ENCODE measurements at regions not wholly inside any gene's neighbourhood (a gene's known extent, or its start where the extent isn't known, plus 50 kb on each side); places are given as distances from the start of the nearest gene placed in this dataset.

- 79 to 87% (median 80%) methylated on average over 10 of the region's 10 CpGs for WGBS, 5 donors
- no peak for TF ChIP-seq POLR2A (IDR thresholded peaks at IDR 0.05)
- no peak for TF ChIP-seq EP300 (IDR thresholded peaks at IDR 0.05)
- TF ChIP-seq POLR2AphosphoS5 (IDR thresholded peaks at IDR 0.05), result no peak
- no peak for TF ChIP-seq CTCF (IDR thresholded peaks at IDR 0.05)
- intact Hi-C loops (cut with DNase I; ENCODE audit: low total_unique reads), result no loop called here
- Histone ChIP-seq H3K9me3 (no peaks in the 10 kb centered on the region), H3K4me3 (no peak overlapping the region), H3K27me3 (peaks cover 0 to 8% (median 0%) of the 10 kb centered on the region in 3 donors), H3K4me1 (no peaks in the 10 kb centered on the region), H3K36me3 (no peaks in the 10 kb centered on the region), H3K27ac (no peak overlapping the region)
- DNase-seq, result no peak
Measured at GRCh38 chr17:13352747-13353415, 248.8 kb downstream of the HS3ST3A1 start.

DNA sequence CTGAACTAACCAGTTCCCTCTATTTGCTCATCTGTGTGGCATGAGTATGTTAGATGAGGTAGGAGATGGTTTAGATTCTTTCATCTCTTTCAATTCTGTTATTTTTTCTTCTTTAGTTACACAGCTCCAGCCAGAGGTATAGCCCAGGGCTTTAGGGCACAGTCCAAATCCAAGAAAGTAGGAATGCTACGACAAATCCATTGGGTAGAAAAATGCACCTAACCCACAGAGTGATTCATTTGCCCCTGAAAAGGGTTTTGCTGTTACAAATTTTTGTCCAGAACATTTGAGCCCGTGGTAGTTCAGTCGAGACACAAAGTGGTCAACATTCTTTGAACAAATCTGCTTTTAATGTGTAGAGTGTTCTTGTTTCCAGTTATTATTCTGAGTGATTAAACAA, 250.7 kb downstream of the HS3ST3A1 start:
- Histone ChIP-seq H3K9me3 (peaks cover 0 to 7% (median 3%) of the 10 kb centered on the region in 4 donors), H3K4me3 (no peak overlapping the region), H3K4me1 (no peaks in the 10 kb centered on the region), H3K27me3 (peaks cover 0 to 8% (median 0%) of the 10 kb centered on the region in 3 donors), H3K36me3 (no peaks in the 10 kb centered on the region), H3K27ac (no peak overlapping the region)
- no peak for DNase-seq
- intact Hi-C loops (cut with DNase I; ENCODE audit: low total_unique reads), result no loop called here
- 55 to 70% (median 61%) methylated on average over 3 of the region's 3 CpGs for WGBS, 5 donors
- no peak for TF ChIP-seq CTCF (IDR thresholded peaks at IDR 0.05)
- TF ChIP-seq POLR2AphosphoS5 (IDR thresholded peaks at IDR 0.05), result no peak
- TF ChIP-seq EP300 (IDR thresholded peaks at IDR 0.05), result no peak
- TF ChIP-seq POLR2A (IDR thresholded peaks at IDR 0.05), result no peak

DNA sequence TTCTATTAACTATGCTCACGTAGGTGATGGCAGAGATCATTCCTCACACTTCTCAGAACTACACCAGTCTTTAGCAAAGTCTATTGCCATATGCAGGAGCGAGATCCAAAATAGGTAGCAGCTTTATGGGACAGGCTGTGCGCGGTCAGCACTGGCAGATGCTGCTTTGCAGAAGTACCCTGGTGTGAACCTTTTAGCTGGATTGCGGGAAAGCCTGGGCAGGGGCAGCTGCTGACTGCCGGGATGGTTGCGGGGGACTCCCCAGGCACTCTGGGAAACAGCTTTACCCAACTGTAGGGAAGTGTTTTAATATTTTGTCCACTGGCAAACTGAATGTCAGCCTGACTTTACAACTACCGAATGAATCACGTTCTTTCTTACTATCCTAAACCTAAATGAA, 251.3 kb downstream of the HS3ST3A1 start:
- Histone ChIP-seq H3K27me3 (peaks cover 0 to 8% (median 0%) of the 10 kb centered on the region in 3 donors), H3K4me1 (no peaks in the 10 kb centered on the region), H3K27ac (no peak overlapping the region), H3K9me3 (peaks cover 0 to 7% (median 3%) of the 10 kb centered on the region in 4 donors), H3K36me3 (no peaks in the 10 kb centered on the region), H3K4me3 (no peak overlapping the region)
- intact Hi-C loops (cut with DNase I; ENCODE audit: low total_unique reads), result no loop called here
- 87 to 91% (median 90%) methylated on average over 9 of the region's 9 CpGs for WGBS, 5 donors
- no peak for DNase-seq
- TF ChIP-seq CTCF (IDR thresholded peaks at IDR 0.05) (no peak), EP300 (IDR thresholded peaks at IDR 0.05) (no peak), POLR2AphosphoS5 (IDR thresholded peaks at IDR 0.05) (no peak)

DNA sequence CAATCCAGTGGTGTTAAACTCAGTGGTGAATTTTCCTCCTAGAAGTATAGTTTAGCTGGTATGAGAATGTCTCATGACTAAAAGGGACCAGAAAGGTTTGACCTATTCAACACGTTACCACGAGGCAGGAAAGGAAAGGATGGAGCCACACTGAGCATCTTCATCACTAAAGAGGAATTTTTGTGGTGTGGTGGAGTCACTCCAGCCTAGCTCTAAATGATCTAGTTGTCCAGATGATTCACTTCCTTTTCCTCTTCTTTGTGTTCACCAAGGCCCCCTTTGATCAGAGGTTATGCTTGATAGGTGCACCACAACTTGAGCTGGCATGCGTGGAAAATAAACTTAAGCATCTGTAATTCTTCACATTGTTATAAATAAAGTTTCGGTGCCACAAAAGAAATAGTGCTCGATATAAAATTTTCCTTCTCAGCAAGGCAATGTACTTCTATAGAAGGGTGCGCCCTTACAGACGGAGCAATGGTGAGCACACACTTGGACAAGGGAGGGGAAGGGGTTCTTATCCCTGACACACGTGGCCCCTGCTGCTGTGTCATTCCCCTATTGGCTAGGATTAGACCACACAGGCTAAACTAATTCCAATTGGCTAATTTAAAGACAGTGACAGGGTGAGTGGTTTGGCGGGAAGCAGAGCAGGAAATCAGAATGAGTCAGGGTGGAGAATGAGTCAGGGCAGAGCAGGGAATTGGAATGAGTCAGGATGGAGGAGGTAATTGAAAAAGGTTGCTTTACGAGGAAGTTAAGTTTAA, 254.6 kb downstream of the HS3ST3A1 start:
- no peaks in the 10 kb centered on the region for H3K4me1 ChIP-seq
- no peaks in the 10 kb centered on the region for H3K36me3 ChIP-seq
- peaks cover 0 to 7% (median 3%) of the 10 kb centered on the region in 4 donors for H3K9me3 ChIP-seq
- WGBS, 5 donors, result 73 to 82% (median 77%) methylated on average over 10 of the region's 10 CpGs
- H3K27ac ChIP-seq, result no peak overlapping the region
- intact Hi-C loops (cut with DNase I; ENCODE audit: low total_unique reads), result no loop called here
- peak in 1 of 2 donors; percentile 17 for DNase-seq
- H3K4me3 ChIP-seq, result no peak overlapping the region
- TF ChIP-seq CTCF (IDR thresholded peaks at IDR 0.05) (no peak), EP300 (IDR thresholded peaks at IDR 0.05) (no peak), POLR2AphosphoS5 (IDR thresholded peaks at IDR 0.05) (no peak), POLR2A (IDR thresholded peaks at IDR 0.05) (no peak)
- no peaks in the 10 kb centered on the region for H3K27me3 ChIP-seq

All from stomach (tissue), 8 donors.